ENCODE measurements at regions not wholly inside any gene's neighbourhood (a gene's known extent, or its start where the extent isn't known, plus 50 kb on each side); places are given as distances from the start of the nearest gene placed in this dataset.
"Not testable (repeated sequence)": the region's sequence is repeated elsewhere in the genome, so short reads cannot be mapped to it uniquely, and the experiment has no call there.

GRCh38 chr12:73632191-73632590, 905.4 kb upstream of the ATXN7L3B start:
- no peak for DNase-seq
- no peak for ATAC-seq
- Histone ChIP-seq H3K4me1 (no peaks in the 10 kb centered on the region), H3K9me3 (no peaks in the 10 kb centered on the region), H3K4me3 (no peak overlapping the region), H3K36me3 (no peaks in the 10 kb centered on the region), H3K27me3 (no peaks in the 10 kb centered on the region), H3K27ac (no peak overlapping the region)
- TF ChIP-seq POLR2A (IDR thresholded peaks at IDR 0.05), result no peak
- TF ChIP-seq, protein P1, sequence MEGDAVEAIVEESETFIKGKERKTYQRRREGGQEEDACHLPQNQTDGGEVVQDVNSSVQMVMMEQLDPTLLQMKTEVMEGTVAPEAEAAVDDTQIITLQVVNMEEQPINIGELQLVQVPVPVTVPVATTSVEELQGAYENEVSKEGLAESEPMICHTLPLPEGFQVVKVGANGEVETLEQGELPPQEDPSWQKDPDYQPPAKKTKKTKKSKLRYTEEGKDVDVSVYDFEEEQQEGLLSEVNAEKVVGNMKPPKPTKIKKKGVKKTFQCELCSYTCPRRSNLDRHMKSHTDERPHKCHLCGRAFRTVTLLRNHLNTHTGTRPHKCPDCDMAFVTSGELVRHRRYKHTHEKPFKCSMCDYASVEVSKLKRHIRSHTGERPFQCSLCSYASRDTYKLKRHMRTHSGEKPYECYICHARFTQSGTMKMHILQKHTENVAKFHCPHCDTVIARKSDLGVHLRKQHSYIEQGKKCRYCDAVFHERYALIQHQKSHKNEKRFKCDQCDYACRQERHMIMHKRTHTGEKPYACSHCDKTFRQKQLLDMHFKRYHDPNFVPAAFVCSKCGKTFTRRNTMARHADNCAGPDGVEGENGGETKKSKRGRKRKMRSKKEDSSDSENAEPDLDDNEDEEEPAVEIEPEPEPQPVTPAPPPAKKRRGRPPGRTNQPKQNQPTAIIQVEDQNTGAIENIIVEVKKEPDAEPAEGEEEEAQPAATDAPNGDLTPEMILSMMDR (IDR thresholded peaks at IDR 0.05), result no peak
- intact Hi-C loops (cut with DNase I), result no loop called here

DNA sequence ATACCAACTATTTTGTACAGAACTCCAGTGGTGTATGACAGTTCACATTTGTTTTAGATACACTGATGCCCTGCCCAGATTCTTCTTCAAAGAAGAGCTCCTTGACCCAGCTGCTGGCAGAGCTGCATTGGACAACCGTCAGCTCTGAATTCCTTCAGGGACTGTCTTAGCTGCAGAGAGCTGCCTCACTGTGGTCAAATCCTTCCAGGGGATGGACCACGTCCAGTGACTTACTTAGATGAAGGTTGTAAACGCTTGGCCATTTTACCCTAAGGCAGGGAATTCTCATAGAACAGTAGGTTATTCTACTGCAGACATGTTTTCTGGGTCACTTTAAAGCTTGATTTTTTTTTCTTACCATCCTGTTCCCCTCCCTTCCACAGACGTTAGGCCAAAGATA, 905.0 kb upstream of the ATXN7L3B start:
- WGBS (ENCODE audit: insufficient coverage, low coverage, low lambda C conversion rate, missing lambda C conversion rate), result 62% methylated on average over 4 of the region's 4 CpGs
- DNase-seq, result no peak
- no peak for TF ChIP-seq POLR2A (IDR thresholded peaks at IDR 0.05)
- TF ChIP-seq, protein P1 (IDR thresholded peaks at IDR 0.05), result no peak
- no peaks in the 10 kb centered on the region for H3K36me3 ChIP-seq
- ATAC-seq, result no peak
- intact Hi-C loops (cut with DNase I), result no loop called here
- H3K4me3 ChIP-seq, result no peak overlapping the region
- H3K4me1 ChIP-seq, result no peaks in the 10 kb centered on the region
- no peaks in the 10 kb centered on the region for H3K27me3 ChIP-seq
- H3K27ac ChIP-seq, result no peak overlapping the region
- H3K9me3 ChIP-seq, result no peaks in the 10 kb centered on the region

- not testable (repeated sequence) for ATAC-seq, H3K27ac ChIP-seq
- 90% methylated on average over 5 of the region's 5 CpGs for WGBS (ENCODE audit: insufficient coverage, low coverage, low lambda C conversion rate, missing lambda C conversion rate)
Measured at GRCh38 chr12:73639397-73639796, 898.2 kb upstream of the ATXN7L3B start.

GRCh38 chr12:73656375-73656774, 881.3 kb upstream of the ATXN7L3B start:
- intact Hi-C loops (cut with DNase I), result no loop called here
- 86% methylated on average over 2 of the region's 5 CpGs for WGBS (ENCODE audit: insufficient coverage, low coverage, low lambda C conversion rate, missing lambda C conversion rate)
- TF ChIP-seq, protein P1 (IDR thresholded peaks at IDR 0.05), result peak in 2 of 4 donors; percentile 23 to 37
- no peak for TF ChIP-seq POLR2A (IDR thresholded peaks at IDR 0.05)
- H3K9me3 ChIP-seq, result no peaks in the 10 kb centered on the region
- no peak overlapping the region for H3K4me3 ChIP-seq
- H3K36me3 ChIP-seq, result no peaks in the 10 kb centered on the region
- no peak for DNase-seq
- H3K27ac ChIP-seq, result no peak overlapping the region
- peak; percentile 30 to 64 (median 40) for ATAC-seq
- no peaks in the 10 kb centered on the region for H3K27me3 ChIP-seq
- H3K4me1 ChIP-seq, result no peaks in the 10 kb centered on the region

More at GRCh38 chr12:73639397-73639796, 898.2 kb upstream of the ATXN7L3B start:
- H3K4me3 ChIP-seq; DNase-seq; H3K36me3 ChIP-seq; H3K4me1 ChIP-seq; H3K27me3 ChIP-seq; H3K9me3 ChIP-seq; intact Hi-C loops (cut with DNase I): not testable (repeated sequence)

DNA sequence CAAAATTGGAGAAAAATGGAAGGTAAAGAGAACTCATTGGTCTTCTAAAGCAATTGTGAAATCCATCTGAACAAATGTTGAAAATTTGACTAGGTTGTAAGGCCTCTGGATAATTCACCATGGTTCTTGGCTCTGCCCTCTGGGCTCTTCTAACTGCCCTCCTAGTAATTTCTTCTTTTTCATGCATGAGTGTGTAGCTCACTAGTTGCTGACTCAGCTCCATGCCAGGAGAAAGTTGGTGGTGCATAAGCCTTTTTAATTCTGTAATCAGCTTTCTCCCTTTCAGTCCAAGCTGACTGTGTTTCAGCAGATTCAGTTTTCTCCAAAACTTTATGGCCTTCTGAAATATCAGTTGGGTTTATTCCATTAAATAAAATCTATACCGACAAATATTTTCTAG, 877.8 kb upstream of the ATXN7L3B start:
- ATAC-seq, result no peak
- H3K4me1 ChIP-seq, result no peaks in the 10 kb centered on the region
- WGBS (ENCODE audit: insufficient coverage, low coverage, low lambda C conversion rate, missing lambda C conversion rate), result 76% methylated on average over 1 of the region's 1 CpG
- TF ChIP-seq, protein P1 (IDR thresholded peaks at IDR 0.05), result no peak
- TF ChIP-seq POLR2A (IDR thresholded peaks at IDR 0.05), result no peak
- intact Hi-C loops (cut with DNase I), result no loop called here
- H3K27ac ChIP-seq, result no peak overlapping the region
- no peak overlapping the region for H3K4me3 ChIP-seq
- DNase-seq, result no peak
- H3K9me3 ChIP-seq, result no peaks in the 10 kb centered on the region
- no peaks in the 10 kb centered on the region for H3K27me3 ChIP-seq
- no peaks in the 10 kb centered on the region for H3K36me3 ChIP-seq
